OCI-LY7 (cell line): ENCODE measurements at regions not wholly inside any gene's neighbourhood (a gene's known extent, or its start where the extent isn't known, plus 50 kb on each side); places are given as distances from the start of the nearest gene placed in this dataset.

ENCODE experiments used
- CTCF ChIP-seq: fragments of 200-600 bp; sonication (generic); conservative IDR thresholded peaks from 2 replicates; pipeline ENCODE4 v1.5.1; 2014; ENCODE audit warnings: mild to moderate bottlenecking, antibody characterized with exemption, low read length, moderate library complexity, mixed read lengths
- EZH2phosphoT487 ChIP-seq: fragments of 200-600 bp; sonication (generic); IDR thresholded peaks from 2 replicates; pipeline ENCODE4 v1.6.1; 2018; ENCODE audit warnings: low read depth, borderline replicate concordance, mild to moderate bottlenecking, mixed run types, antibody characterized with exemption, low read length, moderate library complexity, mixed read lengths

DNA sequence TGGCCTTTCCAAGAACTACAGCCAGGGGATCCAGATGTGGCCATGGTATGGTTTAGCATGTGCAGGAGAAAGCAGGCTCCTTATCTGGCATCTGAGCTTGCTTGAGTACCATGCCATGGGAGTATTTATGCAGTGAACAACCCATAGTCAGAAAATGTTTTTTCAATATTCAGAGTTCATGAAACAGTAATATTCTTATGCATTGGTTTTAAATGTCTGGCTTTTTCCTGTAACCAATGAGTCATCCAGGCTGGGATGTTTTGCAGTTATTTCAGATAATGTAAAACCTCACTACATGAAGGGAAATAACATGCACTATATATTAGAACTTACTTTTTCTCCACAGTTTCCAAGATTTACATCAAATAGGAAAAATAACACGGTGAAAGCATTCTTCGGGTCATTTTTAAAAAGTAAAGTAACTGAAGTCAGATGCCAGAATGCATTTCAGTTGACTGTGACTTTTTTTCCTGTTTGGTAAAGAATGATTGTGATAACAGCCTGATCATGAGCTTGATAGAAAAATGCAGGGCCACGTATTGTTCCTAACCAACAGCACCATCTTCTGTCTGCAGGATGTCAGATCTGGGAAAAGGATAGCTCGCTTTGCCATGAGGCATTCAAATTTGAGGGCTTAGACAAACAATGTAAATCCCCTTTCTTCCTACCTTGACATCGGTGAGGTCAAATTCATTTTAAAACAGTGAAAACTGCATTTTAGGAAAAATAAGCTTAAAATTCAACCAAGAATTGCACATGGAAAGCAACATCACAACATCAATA lies 152.8 kb downstream of the DSC3 start:
- peak; percentile 24; the same call in 1 of the 2 replicates for TF ChIP-seq CTCF
- no peak for TF ChIP-seq EZH2phosphoT487
